ENCODE measurements at regions not wholly inside any gene's neighbourhood (a gene's known extent, or its start where the extent isn't known, plus 50 kb on each side); places are given as distances from the start of the nearest gene placed in this dataset.
A peak's percentile ranks its signal among the peaks of the same experiment; 100 is the strongest.

DNA sequence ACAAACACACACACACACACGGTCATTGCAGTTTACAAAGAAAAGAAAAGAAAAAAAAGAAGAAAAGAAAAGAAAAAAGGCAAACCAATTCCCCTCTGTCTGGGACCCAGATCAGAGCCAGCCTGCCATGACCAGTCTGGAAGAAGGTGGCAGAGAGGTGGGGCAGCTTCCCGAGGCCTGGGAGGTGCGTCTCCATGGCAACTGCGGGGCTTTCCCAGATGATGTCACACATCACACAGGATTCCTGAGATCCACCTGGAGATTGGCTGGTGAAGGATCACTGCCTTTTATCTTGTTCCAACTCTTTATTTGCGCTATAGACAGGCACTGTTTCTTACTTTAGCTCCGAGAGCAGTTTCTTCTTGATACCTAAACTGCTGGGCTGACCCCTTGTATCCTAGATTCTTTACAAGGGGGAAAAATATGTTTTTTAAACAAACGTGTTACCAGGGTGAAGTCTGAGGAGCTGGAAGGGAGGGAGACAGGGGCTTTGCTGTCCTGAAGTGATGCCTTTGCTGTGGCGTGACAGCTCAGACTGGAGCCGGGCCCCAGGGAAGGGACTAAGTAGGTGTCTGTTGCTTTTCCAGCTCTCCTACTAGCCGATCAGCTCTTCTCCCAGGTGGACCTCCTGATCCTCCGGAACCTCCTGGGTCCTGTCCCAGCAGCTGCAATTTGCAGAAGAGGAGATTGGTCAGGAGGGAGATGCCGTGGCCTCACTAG, 298.5 kb downstream of the KLF6 start:
- WGBS, 2 donors (ENCODE audit: low coverage in 1 of 2): 35 to 57% methylated on average over 6 to 12 of the region's 12 CpGs

DNA sequence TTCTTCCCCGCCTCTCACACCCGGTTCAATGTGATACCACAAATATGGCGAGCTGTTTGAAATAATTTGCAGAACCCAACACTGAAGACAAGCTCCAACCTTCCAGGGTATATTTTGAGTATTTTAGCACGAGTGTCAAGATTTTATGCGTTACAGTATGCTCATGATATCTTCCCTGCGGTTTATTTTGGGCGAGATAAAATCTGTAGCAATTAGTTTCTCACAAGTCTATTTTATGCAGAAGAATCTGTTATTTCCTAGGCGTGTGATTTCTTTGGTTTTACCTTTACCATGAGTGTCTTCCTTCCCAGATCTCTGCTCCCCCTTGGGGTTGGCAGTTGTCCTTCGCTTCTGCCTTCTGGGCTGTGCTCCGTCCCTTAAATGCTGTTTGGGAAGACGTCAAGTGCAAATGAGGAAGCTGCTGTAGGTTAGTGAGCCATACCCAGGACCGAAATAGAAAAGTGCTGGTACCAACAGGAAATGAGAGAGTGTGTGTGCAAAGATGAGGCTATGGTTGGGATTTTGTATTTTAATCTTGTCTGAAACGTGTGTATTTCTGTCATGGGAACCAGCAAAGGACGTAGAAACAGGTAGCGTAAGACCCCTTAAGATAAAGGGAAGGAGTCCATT, 299.8 kb downstream of the KLF6 start:
- no peak for DNase-seq
- Histone ChIP-seq H3K9me3 (no peaks in the 10 kb centered on the region), H3K27ac (peak overlapping the region in 3 of 4 donors; percentile 46 to 56 (median 53)), H3K36me3 (no peaks in the 10 kb centered on the region), H3K4me3 (no peak overlapping the region), H3K27me3 (no peaks in the 10 kb centered on the region), H3K4me1 (peaks cover 6 to 26% (median 16%) of the 10 kb centered on the region in 4 donors)
- WGBS, 2 donors (ENCODE audit: low coverage in 1 of 2): 79 to 80% methylated on average over 7 to 15 of the region's 15 CpGs
- intact Hi-C loops (cut with DNase I; ENCODE audit: low total_unique reads) (loop anchor here (10.0 kb wide), 1 partner anchor 290 kb away; no protein-coding TSS in a partner anchor), in situ Hi-C loops (cut with MboI; ENCODE audit: low pct_ligation_motif_present in 1 of 4, low pct_unique_long_range_greater_than_20kb in 1 of 4, low sequenced_read_pairs in 3 of 4) (loop anchor here in 1 of 4 donors (10.0 kb wide), 1 partner anchor 290 kb away; no protein-coding TSS in a partner anchor)
- no peak for TF ChIP-seq POLR2A (IDR thresholded peaks at IDR 0.05)
- no peak for TF ChIP-seq CTCF (IDR thresholded peaks at IDR 0.05)
- no peak for TF ChIP-seq POLR2AphosphoS5 (IDR thresholded peaks at IDR 0.05)
- no peak for TF ChIP-seq EP300 (IDR thresholded peaks at IDR 0.05; ENCODE audit: low read depth)

More for the DNA sequence above, 298.5 kb downstream of the KLF6 start:
- H3K27me3 ChIP-seq: no peaks in the 10 kb centered on the region
- intact Hi-C loops (cut with DNase I; ENCODE audit: low total_unique reads) (loop anchor here (10.0 kb wide), 1 partner anchor 288 kb away; no protein-coding TSS in a partner anchor), in situ Hi-C loops (cut with MboI; ENCODE audit: low pct_ligation_motif_present in 1 of 4, low pct_unique_long_range_greater_than_20kb in 1 of 4, low sequenced_read_pairs in 3 of 4) (loop anchor here in 1 of 4 donors (10.0 kb wide), 1 partner anchor 288 kb away; no protein-coding TSS in a partner anchor)
- H3K36me3 ChIP-seq: no peaks in the 10 kb centered on the region
- DNase-seq: peak; percentile 92
- H3K4me3 ChIP-seq: no peak overlapping the region
- no peaks in the 10 kb centered on the region for H3K9me3 ChIP-seq
- TF ChIP-seq POLR2A (IDR thresholded peaks at IDR 0.05): no peak
- no peak for TF ChIP-seq POLR2AphosphoS5 (IDR thresholded peaks at IDR 0.05)
- no peak for TF ChIP-seq EP300 (IDR thresholded peaks at IDR 0.05; ENCODE audit: low read depth)
- peak in 4 of 5 experiments; percentile 20 to 66 (median 35) for TF ChIP-seq CTCF (IDR thresholded peaks at IDR 0.05)
- H3K4me1 ChIP-seq: peaks cover 6 to 26% (median 16%) of the 10 kb centered on the region in 4 donors
- peak overlapping the region in 1 of 4 donors; percentile 31 for H3K27ac ChIP-seq

- DNase-seq: no peak
- 58 to 60% methylated on average over 2 to 18 of the region's 18 CpGs for WGBS, 2 donors (ENCODE audit: low coverage in 1 of 2)
- Histone ChIP-seq H3K9me3 (no peaks in the 10 kb centered on the region), H3K4me3 (no peak overlapping the region), H3K27ac (peak overlapping the region; percentile 46 to 56 (median 51)), H3K36me3 (no peaks in the 10 kb centered on the region), H3K27me3 (no peaks in the 10 kb centered on the region), H3K4me1 (peaks cover 6 to 26% (median 16%) of the 10 kb centered on the region in 4 donors)
- intact Hi-C loops (cut with DNase I; ENCODE audit: low total_unique reads): loop anchor here (10.0 kb wide), 1 partner anchor 290 kb away; no protein-coding TSS in a partner anchor
- TF ChIP-seq CTCF (IDR thresholded peaks at IDR 0.05) (no peak), POLR2AphosphoS5 (IDR thresholded peaks at IDR 0.05) (no peak), POLR2A (IDR thresholded peaks at IDR 0.05) (no peak), EP300 (IDR thresholded peaks at IDR 0.05; ENCODE audit: low read depth) (no peak)
- in situ Hi-C loops (cut with MboI; ENCODE audit: low pct_ligation_motif_present in 1 of 4, low pct_unique_long_range_greater_than_20kb in 1 of 4, low sequenced_read_pairs in 3 of 4): loop anchor here in 1 of 4 donors (10.0 kb wide), 1 partner anchor 290 kb away; no protein-coding TSS in a partner anchor
Observed at GRCh38 chr10:3484306-3485056, 300.5 kb downstream of the KLF6 start.

Measured in transverse colon (tissue), 4 donors.